Type B pancreatic cell (in vitro differentiated cells): ENCODE measurements at regions not wholly inside any gene's neighbourhood (a gene's known extent, or its start where the extent isn't known, plus 50 kb on each side); places are given as distances from the start of the nearest gene placed in this dataset.

Source experiments
- DNase-seq: peaks from one replicate; pipeline ENCODE4 v3.0.0; 2021; ENCODE audit warnings: mixed read lengths; ENCODE audit not compliant: unreplicated experiment; ENCODE audit errors: extremely low spot score
- H3K27ac Mint-ChIP-seq: 2 replicates; pipeline ENCODE4 v1.8.0; 2021; ENCODE audit warnings: mild to moderate bottlenecking, mixed read lengths
- H3K27me3 Mint-ChIP-seq: 2 replicates; pipeline ENCODE4 v1.8.0; 2021; ENCODE audit warnings: mixed read lengths
- H3K36me3 Mint-ChIP-seq: 2 replicates; pipeline ENCODE4 v1.8.0; 2021; ENCODE audit warnings: mixed read lengths
- H3K4me1 Mint-ChIP-seq: one replicate; pipeline ENCODE4 v1.8.0; 2021; ENCODE audit warnings: mixed read lengths; ENCODE audit not compliant: unreplicated experiment
- H3K4me3 Mint-ChIP-seq: 2 replicates; pipeline ENCODE4 v1.8.0; 2021; ENCODE audit warnings: mild to moderate bottlenecking, mixed read lengths
- H3K9me3 Mint-ChIP-seq: 2 replicates; pipeline ENCODE4 v1.8.0; 2021; ENCODE audit warnings: mixed read lengths
- TF ChIP-seq, protein P1 (sequence below): fragments of 200-600 bp; sonication (generic); conservative IDR thresholded peaks from 2 replicates; pipeline ENCODE4 v1.5.0; 2021; ENCODE audit warnings: antibody characterized with exemption, mild to moderate bottlenecking

DNA sequence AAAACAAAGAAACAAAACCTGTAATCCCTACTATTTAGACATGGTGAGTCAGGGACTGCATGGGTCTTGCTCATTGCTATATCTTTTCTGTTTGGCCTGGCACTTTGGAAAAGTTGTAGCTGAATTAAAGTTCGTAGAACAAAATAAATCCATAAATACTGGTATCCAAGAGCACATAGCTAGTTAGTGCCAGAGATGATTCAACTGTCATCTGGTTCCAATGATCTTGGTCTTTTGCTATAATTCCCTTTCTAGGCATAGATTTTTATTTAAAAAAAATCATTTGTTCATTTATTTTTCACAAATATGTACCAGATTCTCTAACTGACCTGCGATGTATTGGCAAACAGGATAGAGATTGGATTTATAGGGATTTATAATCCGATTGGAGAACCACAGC is 1436.1 kb upstream of the GOT2 start:
- Mint-ChIP-seq H3K9me3 (no peaks in the 10 kb centered on the region), H3K4me3 (no peak overlapping the region), H3K27me3 (no peaks in the 10 kb centered on the region), H3K27ac (no peak overlapping the region), H3K4me1 (no peaks in the 10 kb centered on the region), H3K36me3 (no peaks in the 10 kb centered on the region)
- TF ChIP-seq, protein P1, sequence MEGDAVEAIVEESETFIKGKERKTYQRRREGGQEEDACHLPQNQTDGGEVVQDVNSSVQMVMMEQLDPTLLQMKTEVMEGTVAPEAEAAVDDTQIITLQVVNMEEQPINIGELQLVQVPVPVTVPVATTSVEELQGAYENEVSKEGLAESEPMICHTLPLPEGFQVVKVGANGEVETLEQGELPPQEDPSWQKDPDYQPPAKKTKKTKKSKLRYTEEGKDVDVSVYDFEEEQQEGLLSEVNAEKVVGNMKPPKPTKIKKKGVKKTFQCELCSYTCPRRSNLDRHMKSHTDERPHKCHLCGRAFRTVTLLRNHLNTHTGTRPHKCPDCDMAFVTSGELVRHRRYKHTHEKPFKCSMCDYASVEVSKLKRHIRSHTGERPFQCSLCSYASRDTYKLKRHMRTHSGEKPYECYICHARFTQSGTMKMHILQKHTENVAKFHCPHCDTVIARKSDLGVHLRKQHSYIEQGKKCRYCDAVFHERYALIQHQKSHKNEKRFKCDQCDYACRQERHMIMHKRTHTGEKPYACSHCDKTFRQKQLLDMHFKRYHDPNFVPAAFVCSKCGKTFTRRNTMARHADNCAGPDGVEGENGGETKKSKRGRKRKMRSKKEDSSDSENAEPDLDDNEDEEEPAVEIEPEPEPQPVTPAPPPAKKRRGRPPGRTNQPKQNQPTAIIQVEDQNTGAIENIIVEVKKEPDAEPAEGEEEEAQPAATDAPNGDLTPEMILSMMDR, result no peak
- no peak for DNase-seq

DNA sequence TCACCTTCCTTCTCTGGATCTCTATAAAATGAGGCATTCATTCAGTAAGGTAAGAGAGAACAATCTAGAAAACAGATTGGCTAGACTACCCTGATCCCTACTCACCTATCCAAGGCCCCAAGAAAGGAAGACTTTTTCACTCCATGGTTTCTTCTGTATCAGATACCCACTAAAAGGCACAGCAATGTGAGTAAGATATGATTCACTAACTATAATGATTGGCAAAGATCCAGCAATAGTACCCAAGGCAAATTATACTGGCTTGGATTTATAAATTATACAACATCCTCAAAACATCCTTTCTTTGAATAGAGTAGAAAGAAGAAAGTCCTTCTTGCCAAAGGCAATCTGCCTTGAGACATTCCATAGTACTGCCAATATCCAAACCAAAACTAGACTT is 1432.0 kb upstream of the GOT2 start:
- H3K27me3 Mint-ChIP-seq, result no peaks in the 10 kb centered on the region
- H3K4me3 Mint-ChIP-seq, result no peak overlapping the region
- no peaks in the 10 kb centered on the region for H3K36me3 Mint-ChIP-seq
- DNase-seq, result no peak
- H3K27ac Mint-ChIP-seq, result no peak overlapping the region
- no peaks in the 10 kb centered on the region for H3K9me3 Mint-ChIP-seq
- TF ChIP-seq, protein P1, result no peak
- no peaks in the 10 kb centered on the region for H3K4me1 Mint-ChIP-seq

DNA sequence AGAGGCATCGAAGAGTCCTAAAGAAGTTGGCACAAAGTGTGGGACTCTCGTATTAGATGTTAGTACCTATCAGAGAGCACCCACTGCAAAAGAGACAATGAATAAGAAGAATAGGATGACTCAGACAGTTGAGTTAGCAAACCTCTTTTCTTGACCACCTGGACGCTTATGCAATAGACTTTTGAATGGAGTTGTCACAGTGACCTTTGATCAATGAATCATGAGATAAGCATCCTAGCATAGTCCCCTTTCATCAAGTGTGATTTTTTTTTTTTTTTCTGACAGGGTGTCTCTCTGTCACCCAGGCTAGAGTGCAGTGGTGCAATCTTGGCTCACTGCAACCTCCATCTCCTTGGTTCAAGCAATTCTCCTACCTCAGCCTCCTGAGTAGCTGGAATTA is 1417.9 kb upstream of the GOT2 start:
- Mint-ChIP-seq H3K27me3 (no peaks in the 10 kb centered on the region), H3K9me3 (no peaks in the 10 kb centered on the region), H3K27ac (no peak overlapping the region), H3K4me3 (no peak overlapping the region), H3K4me1 (no peaks in the 10 kb centered on the region), H3K36me3 (no peaks in the 10 kb centered on the region)
- TF ChIP-seq, protein P1, result no peak
- no peak for DNase-seq

DNA sequence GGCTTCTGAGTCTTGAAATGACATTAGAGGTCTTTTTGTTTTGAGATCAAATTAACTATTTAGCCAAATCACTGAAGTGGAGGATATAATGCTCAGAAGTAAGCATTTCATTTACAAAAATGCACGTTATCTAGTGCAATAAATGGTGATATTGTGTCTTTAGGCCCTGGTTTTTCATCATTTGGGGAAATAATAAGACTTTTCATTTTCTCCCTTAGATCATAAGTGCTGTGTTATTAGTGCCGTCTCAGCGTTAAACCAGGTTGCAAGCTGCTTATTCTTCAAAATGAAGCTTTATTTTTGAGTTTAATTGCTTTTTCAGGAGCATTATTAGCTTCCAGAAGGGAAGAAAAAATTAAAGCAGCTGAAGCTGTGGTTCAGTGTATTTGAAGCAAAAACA is 1416.8 kb upstream of the GOT2 start:
- no peak for DNase-seq
- Mint-ChIP-seq H3K9me3 (no peaks in the 10 kb centered on the region), H3K27ac (no peak overlapping the region), H3K4me3 (no peak overlapping the region), H3K4me1 (no peaks in the 10 kb centered on the region), H3K36me3 (no peaks in the 10 kb centered on the region), H3K27me3 (no peaks in the 10 kb centered on the region)
- TF ChIP-seq, protein P1, result no peak

DNA sequence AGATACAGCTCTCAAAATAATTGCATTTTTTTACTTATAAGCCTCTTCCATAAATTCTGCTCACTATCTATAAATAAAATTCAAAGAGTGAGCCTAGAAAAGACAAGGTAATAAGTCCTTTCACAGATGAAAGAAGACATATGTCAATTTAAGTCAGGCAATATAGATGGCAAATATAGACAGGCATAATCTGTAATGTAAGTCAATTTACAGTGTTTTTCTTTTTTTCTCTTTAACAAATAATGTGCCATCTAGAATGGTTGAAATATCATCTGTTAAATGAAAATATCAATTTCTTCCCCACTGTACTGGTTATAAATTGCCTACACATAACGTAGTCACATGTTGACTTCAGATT is 1409.2 kb upstream of the GOT2 start:
- H3K27me3 Mint-ChIP-seq, result no peaks in the 10 kb centered on the region
- no peak for DNase-seq
- no peaks in the 10 kb centered on the region for H3K36me3 Mint-ChIP-seq
- TF ChIP-seq, protein P1, result no peak
- no peaks in the 10 kb centered on the region for H3K9me3 Mint-ChIP-seq
- no peaks in the 10 kb centered on the region for H3K4me1 Mint-ChIP-seq
- H3K4me3 Mint-ChIP-seq, result no peak overlapping the region
- H3K27ac Mint-ChIP-seq, result no peak overlapping the region

DNA sequence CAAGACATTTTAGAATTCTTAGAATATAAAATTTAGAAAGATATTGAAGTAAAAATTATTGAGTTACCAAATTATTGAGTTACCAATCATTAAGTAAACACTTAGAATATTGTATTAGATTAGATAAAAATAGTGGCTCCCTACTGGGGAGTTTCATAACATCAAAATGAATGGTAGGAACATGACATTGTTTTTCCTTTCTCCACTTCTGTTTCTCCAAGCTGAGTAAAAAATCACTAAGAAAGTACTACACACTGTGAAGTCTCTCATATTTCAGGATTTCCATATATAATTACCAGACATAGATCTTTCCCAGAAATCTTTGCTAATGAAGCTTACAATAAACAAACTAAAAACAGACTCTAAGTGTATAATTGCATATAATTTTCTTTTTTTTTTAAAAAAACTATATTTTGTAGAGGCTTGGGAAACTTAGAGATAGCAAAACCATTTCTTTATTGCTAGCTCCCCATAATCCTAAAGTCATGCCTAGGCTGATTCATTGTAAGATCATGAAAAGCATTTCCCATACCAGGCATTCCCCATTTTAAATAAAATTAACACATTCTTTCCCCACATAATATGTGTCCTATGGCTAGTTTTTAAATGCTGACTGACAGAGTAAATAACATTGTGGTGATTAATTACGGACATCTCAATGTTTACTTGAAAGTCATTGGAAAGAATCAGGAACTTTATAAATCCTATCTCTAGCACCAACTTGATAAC is 1408.7 kb upstream of the GOT2 start:
- no peaks in the 10 kb centered on the region for H3K36me3 Mint-ChIP-seq
- DNase-seq, result no peak
- H3K4me3 Mint-ChIP-seq, result no peak overlapping the region
- H3K4me1 Mint-ChIP-seq, result no peaks in the 10 kb centered on the region
- H3K27ac Mint-ChIP-seq, result no peak overlapping the region
- H3K9me3 Mint-ChIP-seq, result no peaks in the 10 kb centered on the region
- H3K27me3 Mint-ChIP-seq, result no peaks in the 10 kb centered on the region
- TF ChIP-seq, protein P1, result no peak
